Fibroblast of skin of abdomen (primary cell): ENCODE measurements at regions not wholly inside any gene's neighbourhood (a gene's known extent, or its start where the extent isn't known, plus 50 kb on each side); places are given as distances from the start of the nearest gene placed in this dataset.
"Not testable (repeated sequence)": the region's sequence is repeated elsewhere in the genome, so short reads cannot be mapped to it uniquely, and the experiment has no call there.

Experiments used
- DNase-seq: peaks from one replicate; pipeline ENCODE4 v3.0.0-alpha.2; 2013

GRCh38 chr18:70981400-70982140 is 692.7 kb downstream of the SOCS6 start:
- no peak for DNase-seq

- no peak for DNase-seq
Observed at GRCh38 chr18:70973626-70974025, 684.8 kb downstream of the SOCS6 start.

DNA sequence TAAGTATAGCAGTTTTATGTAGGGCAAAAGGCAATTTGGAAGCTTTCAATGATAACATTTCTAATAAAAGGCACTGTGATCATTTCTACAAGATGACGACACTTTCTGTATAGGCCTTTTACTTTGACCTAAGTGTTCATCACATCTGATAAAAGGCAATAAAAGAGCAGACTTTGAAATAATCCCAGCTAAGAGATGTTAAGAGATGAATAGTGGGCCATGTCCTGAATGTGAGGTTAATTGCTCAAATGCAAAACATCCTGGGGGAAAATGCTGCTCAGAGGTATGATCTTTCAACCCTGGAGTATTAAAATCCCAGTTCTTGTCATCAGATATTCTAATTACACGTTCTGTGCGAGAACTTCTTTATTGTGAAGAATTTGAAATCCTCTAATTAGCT is 677.6 kb downstream of the SOCS6 start:
- no peak for DNase-seq

DNA sequence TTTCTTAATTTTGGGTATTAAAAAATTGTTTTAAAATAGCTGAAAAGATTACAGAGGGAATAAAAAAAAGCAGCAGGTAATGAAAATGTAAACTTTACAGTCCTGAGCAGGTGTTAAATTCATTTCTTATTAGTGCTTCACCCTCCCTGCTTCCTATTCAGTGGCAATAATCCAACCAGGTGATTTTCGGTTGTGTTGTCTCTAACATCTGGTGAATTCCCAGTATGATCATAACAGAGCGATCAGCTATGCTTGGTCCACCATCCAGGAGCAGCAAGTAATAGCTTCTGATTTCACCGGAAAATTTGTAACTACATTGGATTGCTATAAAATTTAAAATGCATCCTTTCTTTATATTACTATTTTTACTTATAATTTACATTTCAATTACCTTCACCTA is 673.1 kb downstream of the SOCS6 start:
- DNase-seq, result no peak

GRCh38 chr18:70956554-70956953 is 667.7 kb downstream of the SOCS6 start:
- no peak for DNase-seq

GRCh38 chr18:70936160-70936559 is 647.3 kb downstream of the SOCS6 start:
- no peak for DNase-seq

GRCh38 chr18:70931942-70932814 is 643.3 kb downstream of the SOCS6 start:
- peak; percentile 17 for DNase-seq

GRCh38 chr18:70920840-70921374 is 632.1 kb downstream of the SOCS6 start:
- DNase-seq, result no peak

GRCh38 chr18:70907673-70908072 is 618.8 kb downstream of the SOCS6 start:
- DNase-seq, result no peak

DNA sequence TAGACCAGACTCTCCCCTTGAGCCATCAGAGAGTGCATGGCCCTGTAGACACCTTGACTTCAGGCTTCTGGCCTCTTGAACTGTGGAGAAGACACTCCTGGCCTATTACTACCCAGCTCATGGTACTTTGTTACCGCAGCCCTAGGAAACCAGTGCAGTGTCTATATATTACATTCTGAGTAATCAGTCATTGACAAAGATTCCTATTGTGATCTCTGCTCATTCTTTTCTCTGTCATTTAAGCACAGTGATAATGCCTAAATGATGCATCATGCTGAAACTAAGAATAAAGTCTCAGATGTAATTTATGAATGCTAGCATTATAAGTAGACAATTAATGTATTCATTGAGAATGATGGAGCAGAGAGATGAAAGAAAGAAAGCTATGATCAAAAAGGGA is 603.5 kb downstream of the SOCS6 start:
- no peak for DNase-seq

- DNase-seq, result no peak
Observed at GRCh38 chr18:70870292-70870691, 581.4 kb downstream of the SOCS6 start.

DNA sequence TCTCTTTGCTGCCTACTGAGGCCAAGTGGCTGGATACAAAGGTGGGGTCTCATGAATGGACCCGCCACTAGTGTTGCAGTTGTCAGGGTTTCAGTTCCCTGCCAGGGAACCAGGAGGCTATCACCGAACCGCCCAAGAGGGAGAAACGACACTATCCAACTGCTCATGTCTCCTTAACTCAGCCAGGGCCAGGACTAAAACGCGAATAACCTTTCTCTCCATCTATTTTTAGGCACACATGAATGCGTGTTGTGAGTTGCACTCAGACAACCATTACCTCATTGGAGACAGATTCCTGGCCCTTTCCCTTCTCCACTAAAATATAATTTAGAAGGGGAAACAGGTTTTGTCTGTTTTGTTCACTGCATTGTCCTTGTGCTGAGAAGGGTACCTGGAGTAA is 559.5 kb downstream of the SOCS6 start:
- DNase-seq, result no peak

GRCh38 chr18:70840649-70841048 is 551.8 kb downstream of the SOCS6 start:
- DNase-seq, result no peak

GRCh38 chr18:70827632-70828031 is 538.8 kb downstream of the SOCS6 start:
- DNase-seq, result no peak

DNA sequence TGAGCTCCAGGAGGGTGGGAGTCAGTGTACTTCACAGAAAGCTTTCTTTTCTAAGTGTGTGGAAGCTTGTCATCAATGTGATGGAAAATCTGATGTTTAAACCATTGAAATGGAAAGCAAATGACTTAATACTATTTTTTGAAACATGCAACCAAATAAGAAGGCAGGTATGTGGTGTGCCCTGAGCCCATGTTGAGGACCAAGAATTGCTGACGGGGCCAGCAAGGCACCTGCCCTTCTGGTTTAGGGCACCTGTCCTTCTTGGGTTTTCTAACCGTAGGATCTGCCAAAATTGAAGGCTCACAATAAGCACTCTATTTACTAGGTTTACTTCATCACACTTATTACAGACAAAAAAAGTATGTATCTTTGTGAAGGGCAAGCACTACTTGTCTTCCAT is 537.7 kb downstream of the SOCS6 start:
- DNase-seq, result no peak

GRCh38 chr18:70822691-70823090 is 533.8 kb downstream of the SOCS6 start:
- DNase-seq, result no peak

- no peak for DNase-seq
Observed at GRCh38 chr18:70822117-70822516, 533.3 kb downstream of the SOCS6 start.

DNA sequence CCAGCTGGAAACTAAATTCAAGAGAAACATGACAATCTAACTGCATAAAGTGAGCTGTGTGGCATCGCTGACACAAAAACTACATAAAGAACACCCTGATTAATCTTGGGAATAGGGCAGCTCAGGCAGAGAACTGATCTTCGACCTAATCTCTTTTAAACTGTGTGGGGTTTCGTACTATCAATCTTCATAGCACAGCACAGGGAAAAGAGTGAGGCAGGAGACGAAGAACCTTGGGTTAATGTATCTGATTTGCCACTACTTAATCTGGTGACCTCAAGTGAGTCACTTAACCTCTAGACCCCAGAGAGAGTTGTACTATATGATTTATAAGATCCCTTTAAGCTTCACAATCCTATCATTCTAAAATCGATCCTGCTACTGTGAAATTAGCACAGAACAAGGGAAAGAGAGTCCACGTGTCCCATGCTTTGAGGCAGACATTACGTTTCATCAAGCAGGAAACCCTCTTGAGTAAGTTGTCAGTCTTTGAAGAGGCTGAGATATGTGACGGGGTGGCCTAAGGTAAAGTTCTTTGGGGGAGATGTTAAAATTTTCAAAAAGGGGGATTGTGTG is 519.7 kb downstream of the SOCS6 start:
- DNase-seq, result no peak

- DNase-seq, result peak; percentile 31
Observed at GRCh38 chr18:70781860-70782453, 493.1 kb downstream of the SOCS6 start.

DNA sequence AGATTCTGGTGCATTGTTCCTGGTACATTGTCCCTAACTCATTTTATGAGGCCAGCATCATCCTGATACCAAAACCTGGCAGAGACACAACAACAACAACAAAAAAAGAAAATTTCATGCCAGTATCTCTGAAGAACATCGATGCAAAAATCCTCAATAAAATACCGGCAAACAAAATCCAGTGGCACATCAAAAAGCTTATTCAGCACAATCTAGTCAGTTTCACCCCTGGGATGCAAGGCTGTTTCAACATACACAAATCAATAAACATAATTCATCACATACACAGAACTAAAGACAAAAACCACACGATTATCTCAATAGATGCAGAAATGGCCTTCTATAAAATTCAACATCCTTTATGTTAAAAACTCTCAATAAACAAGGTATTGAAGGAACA is 477.4 kb downstream of the SOCS6 start:
- not testable (repeated sequence) for DNase-seq

DNA sequence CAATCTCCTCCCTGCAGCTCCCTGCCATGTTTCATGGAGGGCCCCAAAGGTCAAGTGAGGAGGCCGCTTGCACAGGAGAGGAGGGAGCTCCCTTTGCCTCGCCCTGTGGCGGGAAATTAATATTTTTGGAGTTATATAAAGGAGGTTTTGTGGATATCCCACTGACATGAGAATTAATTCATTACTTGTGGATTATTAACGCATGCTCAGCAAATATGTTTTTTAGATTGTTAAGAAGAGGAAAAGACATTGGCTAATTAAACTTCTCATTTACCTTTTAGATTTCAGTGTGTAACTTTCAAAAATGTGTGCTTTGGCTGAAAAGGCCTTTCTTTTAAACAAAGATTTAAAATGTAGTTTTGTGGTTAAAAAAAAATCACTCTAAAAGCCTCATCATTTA is 474.0 kb downstream of the SOCS6 start:
- no peak for DNase-seq

DNA sequence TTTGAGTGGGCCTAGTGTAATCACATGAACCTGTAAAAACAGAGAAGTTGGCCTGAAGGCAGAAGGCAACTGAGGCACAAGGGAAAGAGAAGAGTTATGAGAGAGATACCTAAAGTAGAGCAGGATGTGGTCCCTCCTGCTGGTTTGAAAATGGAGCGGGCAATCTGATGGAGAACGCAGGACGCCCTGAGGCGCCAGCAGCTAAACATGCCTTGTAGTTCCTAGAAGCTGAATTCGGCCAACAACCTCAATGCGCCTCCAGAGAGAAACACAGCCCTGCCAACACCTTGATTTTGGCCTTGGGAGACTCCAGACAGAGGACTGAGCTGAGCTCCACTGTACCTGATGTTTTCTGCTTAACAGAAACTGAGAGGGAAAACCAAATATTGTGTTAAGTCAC is 469.9 kb downstream of the SOCS6 start:
- DNase-seq, result no peak

- no peak for DNase-seq
Observed at GRCh38 chr18:70754486-70754885, 465.6 kb downstream of the SOCS6 start.
